ENCODE measurements at regions not wholly inside any gene's neighbourhood (a gene's known extent, or its start where the extent isn't known, plus 50 kb on each side); places are given as distances from the start of the nearest gene placed in this dataset.

GRCh38 chr15:94535298-94536048 is 304.1 kb downstream of the MCTP2 start:
- DNase-seq, result no peak

- DNase-seq, result no peak
Measured at GRCh38 chr15:94536549-94536948, 305.2 kb downstream of the MCTP2 start.

- no peak for DNase-seq
Measured at GRCh38 chr15:94538280-94538679, 306.9 kb downstream of the MCTP2 start.

- no peak for DNase-seq
Measured at GRCh38 chr15:94542391-94542790, 311.0 kb downstream of the MCTP2 start.

GRCh38 chr15:94546808-94547207 is 315.4 kb downstream of the MCTP2 start:
- no peak for DNase-seq

- DNase-seq, result no peak
Measured at GRCh38 chr15:94547711-94548110, 316.4 kb downstream of the MCTP2 start.

- no peak for DNase-seq
Measured at GRCh38 chr15:94555841-94556519, 324.6 kb downstream of the MCTP2 start.

- DNase-seq, result no peak
Measured at GRCh38 chr15:94561036-94561689, 329.8 kb downstream of the MCTP2 start.

- DNase-seq, result no peak
Measured at GRCh38 chr15:94563456-94563855, 332.1 kb downstream of the MCTP2 start.

GRCh38 chr15:94576889-94577533 is 345.6 kb downstream of the MCTP2 start:
- DNase-seq, result peak; percentile 61

- no peak for DNase-seq
Measured at GRCh38 chr15:94579286-94579685, 347.9 kb downstream of the MCTP2 start.

GRCh38 chr15:94580211-94580885 is 349.0 kb downstream of the MCTP2 start:
- no peak for DNase-seq

- DNase-seq, result peak; percentile 20
Measured at GRCh38 chr15:94582368-94582767, 351.0 kb downstream of the MCTP2 start.

- peak; percentile 69 for DNase-seq
Measured at GRCh38 chr15:94584833-94585244, 353.5 kb downstream of the MCTP2 start.

GRCh38 chr15:94586099-94586498 is 354.7 kb downstream of the MCTP2 start:
- no peak for DNase-seq

- no peak for DNase-seq
Measured at GRCh38 chr15:94587113-94587512, 355.8 kb downstream of the MCTP2 start.

- no peak for DNase-seq
Measured at GRCh38 chr15:94588993-94589392, 357.6 kb downstream of the MCTP2 start.

GRCh38 chr15:94592495-94592894 is 361.1 kb downstream of the MCTP2 start:
- no peak for DNase-seq

- DNase-seq, result no peak
Measured at GRCh38 chr15:94596707-94597106, 365.3 kb downstream of the MCTP2 start.

GRCh38 chr15:94600505-94600904 is 369.1 kb downstream of the MCTP2 start:
- DNase-seq, result no peak

- DNase-seq, result no peak
Measured at GRCh38 chr15:94602754-94603470, 371.6 kb downstream of the MCTP2 start.

GRCh38 chr15:94606286-94606685 is 374.9 kb downstream of the MCTP2 start:
- DNase-seq, result no peak
